DMS153 (cell line): ENCODE measurements at regions not wholly inside any gene's neighbourhood (a gene's known extent, or its start where the extent isn't known, plus 50 kb on each side); places are given as distances from the start of the nearest gene placed in this dataset.

Experiments
- DNase-seq: peaks from one replicate; lab custom pipeline; 2025; lab: John Stamatoyannopoulos, UW

- no peak for DNase-seq
These were observed 84.6 kb downstream of the MYEOV start for GRCh38 chr11:69378303-69379141.

DNA sequence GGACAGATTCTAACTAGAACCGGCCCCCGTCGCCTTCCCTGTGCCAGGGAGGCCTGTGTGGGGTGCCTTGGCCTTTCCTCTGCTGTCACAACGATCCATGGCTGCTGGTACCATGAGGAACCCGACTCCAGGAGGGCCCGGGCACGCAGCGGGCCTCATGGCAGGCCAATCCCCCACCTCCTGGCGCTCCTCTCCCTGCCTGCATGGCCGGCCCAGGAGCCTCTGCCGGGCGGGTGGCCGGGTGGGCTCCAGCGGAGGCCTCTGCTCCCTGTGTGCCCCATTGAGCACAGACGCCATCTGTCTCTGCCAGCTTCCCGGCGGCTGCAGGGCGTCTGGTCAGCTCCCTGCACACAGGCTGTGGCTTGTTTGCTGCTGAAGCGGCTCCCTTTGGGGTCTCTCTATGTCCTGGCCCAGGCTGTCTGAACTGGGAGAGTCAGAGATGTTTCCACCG is 86.5 kb downstream of the MYEOV start:
- DNase-seq, result no peak

GRCh38 chr11:69380921-69381581 is 87.1 kb downstream of the MYEOV start:
- no peak for DNase-seq

- no peak for DNase-seq
These were observed 87.8 kb downstream of the MYEOV start for GRCh38 chr11:69381681-69382130.

DNA sequence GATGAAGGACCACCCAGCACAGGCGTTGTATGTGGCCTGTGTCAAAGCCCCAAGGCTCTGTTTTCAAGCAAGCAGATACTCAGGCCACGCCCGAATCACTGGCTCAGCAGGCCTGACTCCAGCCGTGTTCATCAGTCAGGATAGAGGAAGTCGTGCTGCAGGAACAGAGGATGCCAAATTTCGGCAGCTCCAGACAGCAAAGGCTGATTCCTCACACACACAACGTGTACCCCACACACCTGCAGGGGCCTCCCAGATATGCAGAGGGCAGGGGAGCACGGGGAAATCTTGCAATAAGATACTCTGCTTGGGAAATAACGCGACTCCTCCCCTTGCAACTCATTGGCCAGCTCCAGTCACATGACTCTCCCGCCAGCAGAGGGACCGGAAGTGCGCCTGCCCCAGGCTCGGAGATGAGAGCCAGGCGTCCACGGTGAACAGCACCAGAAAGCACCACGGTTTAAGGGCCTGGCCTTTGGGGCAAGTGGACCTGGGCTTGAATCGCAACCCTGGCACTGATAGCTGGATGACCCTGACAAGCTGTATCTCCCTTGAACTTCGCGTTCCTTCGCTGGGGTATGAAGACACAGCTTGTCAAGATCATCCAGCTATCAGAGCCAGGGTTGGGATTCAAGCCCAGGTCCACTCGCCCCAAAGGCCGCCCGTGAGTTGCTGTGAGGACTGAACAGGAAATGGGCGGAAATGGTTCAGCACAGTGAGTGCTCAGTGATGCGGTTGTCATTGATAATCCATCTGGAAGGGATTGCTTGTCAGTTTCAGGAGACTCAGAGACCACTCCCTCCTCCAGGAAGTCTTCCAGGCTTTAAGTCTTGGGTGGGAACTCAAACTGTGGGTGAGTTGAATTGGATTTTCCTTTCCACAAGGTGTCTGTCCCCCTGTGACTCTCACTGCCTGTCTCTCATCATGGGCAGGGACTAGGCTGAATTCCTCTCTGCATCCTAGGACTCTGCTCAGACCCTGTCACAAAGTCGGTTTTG is 88.5 kb downstream of the MYEOV start:
- no peak for DNase-seq

DNA sequence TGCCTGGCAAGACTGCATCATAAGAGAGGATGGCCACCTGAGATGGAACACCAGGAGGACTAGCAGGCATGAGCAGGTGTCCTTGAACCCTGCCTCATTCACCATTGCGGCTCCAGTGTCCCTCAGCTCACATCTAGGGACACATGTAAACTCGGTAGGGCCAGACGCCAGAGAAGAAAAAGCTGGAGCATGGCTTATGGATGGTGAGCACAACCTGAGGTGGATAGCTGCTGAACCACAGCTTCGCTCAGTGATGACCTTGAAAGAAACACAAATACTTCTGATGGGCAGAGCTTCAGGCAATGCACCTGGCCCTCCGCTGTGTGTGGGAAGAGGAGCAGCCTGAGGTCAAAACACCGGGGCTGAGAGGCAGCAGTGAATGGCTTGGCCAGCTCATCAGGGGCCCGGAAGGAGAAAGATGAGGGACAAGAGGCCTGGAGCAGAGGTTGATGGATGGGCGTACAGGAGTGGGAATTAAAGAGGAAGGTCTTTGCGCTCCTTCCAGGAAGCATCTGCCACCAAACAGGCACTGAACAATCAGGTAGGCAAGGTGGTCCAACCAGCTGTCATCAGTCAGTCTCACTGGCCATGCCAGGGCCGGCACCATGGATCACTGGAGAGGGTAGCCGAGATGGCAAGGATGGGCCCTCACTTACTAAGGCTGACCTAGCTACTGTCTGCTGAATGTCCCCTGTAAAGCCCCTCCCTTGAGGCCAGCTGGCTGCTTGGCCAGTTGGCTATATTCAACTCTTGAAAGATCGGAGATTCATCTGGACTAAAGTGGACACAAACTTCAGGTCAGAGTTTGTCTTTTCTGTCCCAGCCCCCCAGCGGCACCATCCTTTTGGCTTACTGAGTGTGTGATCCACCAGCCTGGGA is 89.7 kb downstream of the MYEOV start:
- no peak for DNase-seq

GRCh38 chr11:69384251-69385143 is 90.5 kb downstream of the MYEOV start:
- DNase-seq, result no peak

GRCh38 chr11:69385144-69385820 is 91.3 kb downstream of the MYEOV start:
- no peak for DNase-seq

GRCh38 chr11:69385832-69386427 is 92.0 kb downstream of the MYEOV start:
- DNase-seq, result no peak

DNA sequence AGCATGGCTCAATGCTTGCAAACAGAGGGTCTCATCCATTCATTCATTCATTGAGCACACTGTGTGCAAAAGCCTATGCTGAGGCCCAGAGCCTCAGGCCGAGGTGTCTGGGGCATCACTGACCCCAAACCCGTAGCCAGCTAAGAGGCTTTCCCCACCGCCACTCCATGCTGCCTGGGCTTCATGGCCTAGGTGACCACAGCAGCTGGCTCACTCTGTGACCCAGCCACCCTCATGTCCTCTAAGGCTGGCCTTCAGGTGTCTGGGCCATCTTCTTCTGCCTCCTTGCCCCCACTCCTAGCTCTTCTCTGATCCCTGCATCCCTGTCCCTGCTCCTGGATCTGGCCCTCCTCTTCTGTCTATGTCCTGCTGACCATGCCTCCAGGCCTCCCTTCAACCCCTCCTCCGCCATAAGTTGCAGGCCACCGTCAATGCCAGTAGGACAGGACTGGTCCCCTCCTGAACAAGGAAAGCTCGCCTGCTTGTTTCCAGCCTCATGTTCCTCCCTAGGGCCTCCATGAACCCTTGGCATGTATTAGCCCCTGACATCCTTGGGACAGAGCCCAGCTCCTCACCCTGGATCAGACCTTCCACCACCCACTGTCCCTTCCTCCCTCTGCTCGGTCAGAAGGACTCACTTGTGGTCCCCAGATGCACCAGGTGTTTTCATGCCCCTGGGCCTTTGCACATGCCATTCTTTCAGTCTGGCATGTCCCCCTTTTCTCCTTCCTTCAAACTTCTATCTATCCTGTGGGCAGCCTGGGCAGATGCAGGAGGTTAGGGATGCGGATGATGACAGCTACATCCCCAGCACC is 92.8 kb downstream of the MYEOV start:
- DNase-seq, result no peak

- no peak for DNase-seq
These were observed 93.5 kb downstream of the MYEOV start for GRCh38 chr11:69387409-69387885.

DNA sequence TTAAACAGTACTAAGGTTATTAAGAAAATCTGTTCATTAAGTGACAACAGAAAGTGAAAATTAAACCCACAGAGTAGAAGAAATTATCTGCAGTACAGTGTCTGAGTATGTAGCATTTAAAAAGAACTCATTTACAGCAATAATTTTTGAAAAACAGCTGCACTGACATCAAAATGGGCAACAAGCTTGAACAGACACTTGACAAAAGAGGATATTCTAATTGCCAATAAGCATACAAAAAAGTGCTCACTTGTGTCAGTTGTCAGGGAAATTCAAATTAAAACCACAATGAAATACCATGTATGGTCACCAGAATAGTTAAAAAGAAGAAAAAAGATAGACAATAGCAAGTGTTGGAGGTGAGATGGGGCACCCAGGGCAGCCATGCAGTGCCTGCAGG is 93.3 kb upstream of the LINC01488 start:
- no peak for DNase-seq

- DNase-seq, result no peak
These were observed 92.8 kb upstream of the LINC01488 start for GRCh38 chr11:69388661-69389060.

DNA sequence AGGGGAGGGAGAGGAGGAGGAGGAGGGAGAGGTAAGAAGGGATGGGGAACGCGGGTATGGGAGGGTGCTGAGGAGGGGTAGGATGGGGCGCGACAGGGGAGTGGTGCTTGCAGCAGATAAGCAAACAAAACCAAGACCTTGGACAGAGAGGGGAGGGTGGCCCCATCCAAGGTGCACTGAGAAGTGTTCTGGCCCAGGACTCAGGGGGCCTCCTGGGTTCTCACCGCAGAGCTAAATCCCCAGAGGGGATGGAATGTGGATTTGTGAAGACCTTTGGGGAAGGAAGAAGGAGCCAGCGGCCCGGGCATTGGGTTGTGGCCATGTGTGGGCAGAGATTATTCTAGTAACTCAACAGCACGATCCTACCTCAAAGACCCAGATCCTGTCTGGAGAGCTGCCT is 90.9 kb upstream of the LINC01488 start:
- no peak for DNase-seq

- DNase-seq, result no peak
These were observed 90.0 kb upstream of the LINC01488 start for GRCh38 chr11:69391192-69392103.

DNA sequence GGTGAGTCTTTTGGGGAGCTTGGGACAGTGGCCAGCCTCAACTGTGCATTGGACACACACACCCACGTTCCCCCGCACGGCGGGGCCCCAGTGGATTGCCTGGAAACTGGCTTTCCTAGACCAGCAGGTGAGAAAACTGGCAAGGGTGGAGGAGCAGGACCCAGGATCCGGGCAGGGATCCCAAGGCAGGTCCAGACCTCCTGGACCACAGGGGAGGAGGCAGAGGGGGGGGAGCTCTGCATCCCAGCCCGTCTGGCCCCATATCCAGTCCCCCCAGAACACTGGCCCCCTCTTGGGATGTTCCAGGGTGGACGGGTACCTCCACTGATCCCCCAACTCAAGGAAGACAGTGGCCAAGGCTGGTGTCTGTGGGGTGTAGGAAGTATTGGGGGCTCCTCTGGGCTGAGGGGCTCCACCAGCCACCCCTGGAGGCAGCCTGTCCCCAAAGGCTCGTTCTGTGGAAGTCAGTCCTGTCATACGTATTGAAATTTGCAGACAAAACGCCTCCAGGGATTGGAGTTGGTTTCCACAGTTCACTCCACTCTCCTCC is 89.3 kb upstream of the LINC01488 start:
- no peak for DNase-seq
